AG08395 (cell line): ENCODE measurements at regions not wholly inside any gene's neighbourhood (a gene's known extent, or its start where the extent isn't known, plus 50 kb on each side); places are given as distances from the start of the nearest gene placed in this dataset.
A peak's percentile ranks its signal among the peaks of the same experiment; 100 is the strongest.
"Not testable (repeated sequence)": the region's sequence is repeated elsewhere in the genome, so short reads cannot be mapped to it uniquely, and the experiment has no call there.

ENCODE experiments used
- DNase-seq: peaks from one replicate; pipeline ENCODE4 v3.0.0; 2012; ENCODE audit warnings: mixed read lengths, low spot score

- peak; percentile 70 for DNase-seq
Observed at GRCh38 chr3:139238281-139239030, 105.4 kb upstream of the MRPS22 start.

- DNase-seq: no peak
Observed at GRCh38 chr3:139239550-139239949, 104.3 kb upstream of the MRPS22 start.

GRCh38 chr3:139241783-139242182 is 102.0 kb upstream of the MRPS22 start:
- DNase-seq: no peak

DNA sequence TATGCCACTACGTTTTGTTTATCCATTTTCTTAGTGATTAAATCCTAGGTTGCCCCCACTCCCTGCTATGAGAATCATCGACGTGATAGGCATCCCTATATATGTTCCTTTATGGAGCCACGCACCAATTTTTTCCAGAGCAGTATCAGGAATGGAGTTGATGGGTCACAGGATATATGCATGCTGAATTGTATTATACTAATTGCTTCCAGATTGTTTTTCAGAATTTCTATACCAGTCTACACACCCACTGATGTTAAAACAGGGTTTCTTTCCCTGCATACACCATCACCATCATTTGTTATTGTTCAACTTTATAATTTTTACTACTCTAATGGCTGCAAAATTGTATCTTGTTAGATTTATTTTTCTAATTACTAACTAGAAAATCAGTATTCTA is 100.1 kb upstream of the MRPS22 start:
- no peak for DNase-seq

DNA sequence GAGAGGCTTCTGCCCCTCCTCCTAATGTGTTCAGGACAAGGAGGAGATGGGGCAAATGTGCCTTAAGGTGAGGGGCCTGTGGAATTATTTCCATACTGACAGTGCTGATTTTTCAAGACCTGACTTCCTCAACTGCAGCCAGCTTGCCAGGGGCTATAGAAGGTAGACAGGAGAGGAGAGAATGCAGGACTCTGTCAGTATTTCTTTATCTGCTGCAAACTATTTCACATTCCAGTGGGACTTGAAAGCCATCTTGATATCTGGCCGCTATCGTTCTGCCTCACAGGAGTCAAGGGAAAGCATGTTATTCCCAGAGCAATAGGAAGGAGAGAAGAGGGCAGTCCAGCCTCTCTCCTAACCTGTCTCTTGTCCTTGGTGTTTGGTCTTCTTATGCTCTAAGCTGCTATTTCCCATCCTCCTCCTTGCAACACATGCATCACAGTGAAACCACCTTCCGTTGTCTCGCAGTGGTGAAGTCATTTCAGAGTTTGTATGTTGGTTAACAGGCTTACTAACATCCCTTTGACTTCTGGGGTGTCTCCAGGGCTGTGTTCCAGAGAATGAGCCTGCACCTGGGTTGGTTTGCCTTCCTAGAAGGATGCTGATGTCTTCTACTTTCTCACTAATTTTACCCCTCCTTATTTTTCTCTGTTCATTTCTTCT is 95.1 kb upstream of the MRPS22 start:
- no peak for DNase-seq

GRCh38 chr3:139251529-139251928 is 92.3 kb upstream of the MRPS22 start:
- no peak for DNase-seq

- DNase-seq: no peak
Observed at GRCh38 chr3:139252719-139253118, 91.1 kb upstream of the MRPS22 start.

DNA sequence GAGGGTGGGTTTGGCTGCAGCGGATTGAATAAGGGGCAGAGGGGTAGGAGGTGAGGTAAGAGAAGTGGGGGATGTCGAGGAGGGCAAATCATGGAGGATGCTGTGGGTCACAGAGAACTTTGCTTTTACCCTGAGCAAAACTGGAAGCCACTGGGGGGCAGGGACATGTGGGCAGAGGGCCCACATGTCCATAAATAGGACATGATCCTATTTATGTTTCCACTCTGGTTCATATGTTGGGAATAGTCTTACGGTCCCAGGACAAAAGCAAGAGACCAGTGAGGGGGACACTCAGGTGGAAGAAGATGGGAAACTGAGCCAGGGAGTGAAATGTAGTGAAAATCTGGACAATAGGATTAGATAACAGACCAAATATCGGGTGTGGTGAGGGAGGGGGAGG is 85.5 kb upstream of the MRPS22 start:
- no peak for DNase-seq

- no peak for DNase-seq
Observed at GRCh38 chr3:139259398-139259797, 84.4 kb upstream of the MRPS22 start.

GRCh38 chr3:139260041-139260486 is 83.8 kb upstream of the MRPS22 start:
- DNase-seq: no peak

- DNase-seq: no peak
Observed at GRCh38 chr3:139260793-139261736, 82.8 kb upstream of the MRPS22 start.

DNA sequence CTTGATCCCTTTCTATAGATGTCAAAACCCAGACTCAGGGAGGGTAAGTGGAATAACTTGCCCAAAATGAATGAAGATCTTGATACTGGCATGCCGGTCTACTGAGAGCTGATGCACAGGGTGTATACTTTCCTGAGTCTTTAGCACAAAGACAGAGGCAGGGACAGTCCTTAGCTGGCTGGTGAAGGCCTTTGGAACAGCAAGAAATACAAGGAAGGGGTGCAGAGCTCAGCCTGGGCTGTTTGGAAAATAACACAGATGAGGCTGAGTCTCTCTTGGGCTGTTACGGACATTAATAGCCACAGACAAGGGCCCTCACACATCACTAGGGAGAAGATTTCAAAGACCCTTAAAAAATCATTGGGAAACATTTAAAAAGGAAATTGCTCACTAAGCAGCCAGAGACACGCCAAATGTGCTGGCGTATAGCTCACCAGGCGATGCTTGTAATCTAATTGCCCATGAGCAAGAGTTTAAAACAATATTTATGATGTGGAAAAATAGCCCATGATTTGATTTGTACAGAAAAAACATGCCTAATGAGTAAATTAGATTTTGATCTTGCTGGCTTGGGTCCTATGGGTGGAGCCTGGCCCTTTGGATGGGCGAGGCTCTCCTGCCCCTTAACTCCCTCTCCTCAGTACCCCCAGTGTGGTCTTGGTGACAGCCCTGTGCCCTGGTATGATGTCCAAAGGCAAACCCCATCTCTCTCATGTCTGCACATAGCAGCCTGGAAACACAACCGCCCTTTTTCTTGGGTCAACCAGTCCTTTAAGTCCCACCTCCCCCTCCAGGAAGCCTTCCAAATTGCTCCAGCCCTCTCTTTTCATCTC is 81.8 kb upstream of the MRPS22 start:
- no peak for DNase-seq

DNA sequence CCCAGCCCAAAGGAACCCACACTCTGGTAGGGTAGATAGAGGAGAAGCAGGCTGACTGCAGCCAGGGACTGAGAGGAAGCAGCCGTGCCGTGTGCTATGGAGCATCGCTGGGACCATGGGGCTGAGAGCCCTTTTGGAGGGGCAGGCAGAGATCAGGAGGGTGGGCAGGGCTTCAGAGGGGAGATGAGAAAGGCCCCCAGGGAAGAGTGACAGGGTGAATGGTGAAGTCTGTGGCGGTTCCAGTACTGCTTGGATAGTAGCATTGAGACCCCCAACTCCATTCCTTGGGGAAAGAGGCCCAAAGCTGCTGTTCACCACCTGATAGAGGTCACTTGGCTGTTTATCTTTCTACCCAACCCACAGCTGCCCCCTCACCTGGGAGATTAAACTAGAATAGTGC is 80.0 kb upstream of the MRPS22 start:
- DNase-seq: no peak

- DNase-seq: no peak
Observed at GRCh38 chr3:139264375-139264774, 79.4 kb upstream of the MRPS22 start.

DNA sequence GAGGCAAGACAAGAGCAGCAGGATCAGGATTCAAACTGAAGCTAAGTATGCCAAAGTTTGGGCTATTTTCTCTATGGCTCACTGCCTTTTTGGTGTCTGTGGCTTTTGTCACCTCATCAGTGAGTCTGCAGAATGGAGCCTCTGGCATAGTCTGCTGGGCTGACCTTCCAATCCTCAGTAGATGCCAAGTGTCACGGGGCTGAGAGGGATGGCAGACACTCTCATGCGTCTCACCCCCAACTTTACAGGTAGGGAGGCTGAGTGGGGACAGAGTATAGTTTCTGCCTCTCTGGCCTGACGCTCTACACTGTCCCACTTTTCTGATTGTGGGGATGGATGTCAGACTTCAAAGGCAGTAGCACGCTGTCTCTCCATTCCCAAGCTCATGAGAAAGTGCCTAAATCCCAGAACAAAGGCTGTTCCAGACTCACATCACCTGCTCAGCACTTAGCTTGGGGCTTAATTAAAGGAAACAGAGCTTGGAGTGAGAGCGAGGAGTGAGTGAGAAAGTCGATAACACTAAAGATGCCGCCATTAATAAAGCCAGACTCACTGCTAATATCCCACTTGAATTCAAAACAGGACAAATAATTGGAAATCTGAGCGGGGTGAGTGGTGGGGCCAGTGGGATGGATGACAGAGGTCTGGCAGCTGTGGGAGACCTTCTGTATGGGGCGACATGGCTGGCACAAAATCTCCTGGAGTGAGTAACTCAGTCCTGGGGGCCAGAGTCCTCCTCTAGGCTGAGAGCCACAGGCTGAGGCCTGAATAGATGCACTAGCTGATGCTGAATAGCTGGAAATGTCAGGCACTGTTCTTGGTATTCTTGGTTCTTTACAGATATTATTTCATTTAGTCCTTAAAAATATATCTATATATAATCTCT is 78.4 kb upstream of the MRPS22 start:
- DNase-seq: no peak

- DNase-seq: no peak
Observed at GRCh38 chr3:139267300-139268246, 76.2 kb upstream of the MRPS22 start.

DNA sequence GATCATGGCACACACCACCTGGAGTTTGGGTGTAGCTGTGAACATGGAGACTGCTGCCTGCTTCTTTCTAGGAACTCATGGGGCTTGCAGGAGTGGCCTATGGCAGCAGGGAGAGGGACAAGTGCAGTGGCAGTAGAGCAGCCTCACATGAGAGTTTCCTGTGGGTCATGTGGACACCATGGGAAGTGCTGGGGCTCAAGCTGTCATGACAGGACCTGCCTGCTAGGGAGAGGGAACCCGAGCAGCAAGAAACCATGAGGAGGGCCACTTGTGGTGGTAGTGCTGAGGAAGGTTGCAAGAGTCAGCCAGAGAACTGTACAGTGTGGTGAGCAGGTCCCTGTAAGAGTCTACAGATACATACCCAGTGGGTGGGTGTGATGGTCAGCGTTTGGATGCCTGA is 73.8 kb upstream of the MRPS22 start:
- DNase-seq: no peak

GRCh38 chr3:139270652-139271051 is 73.2 kb upstream of the MRPS22 start:
- not testable (repeated sequence) for DNase-seq

DNA sequence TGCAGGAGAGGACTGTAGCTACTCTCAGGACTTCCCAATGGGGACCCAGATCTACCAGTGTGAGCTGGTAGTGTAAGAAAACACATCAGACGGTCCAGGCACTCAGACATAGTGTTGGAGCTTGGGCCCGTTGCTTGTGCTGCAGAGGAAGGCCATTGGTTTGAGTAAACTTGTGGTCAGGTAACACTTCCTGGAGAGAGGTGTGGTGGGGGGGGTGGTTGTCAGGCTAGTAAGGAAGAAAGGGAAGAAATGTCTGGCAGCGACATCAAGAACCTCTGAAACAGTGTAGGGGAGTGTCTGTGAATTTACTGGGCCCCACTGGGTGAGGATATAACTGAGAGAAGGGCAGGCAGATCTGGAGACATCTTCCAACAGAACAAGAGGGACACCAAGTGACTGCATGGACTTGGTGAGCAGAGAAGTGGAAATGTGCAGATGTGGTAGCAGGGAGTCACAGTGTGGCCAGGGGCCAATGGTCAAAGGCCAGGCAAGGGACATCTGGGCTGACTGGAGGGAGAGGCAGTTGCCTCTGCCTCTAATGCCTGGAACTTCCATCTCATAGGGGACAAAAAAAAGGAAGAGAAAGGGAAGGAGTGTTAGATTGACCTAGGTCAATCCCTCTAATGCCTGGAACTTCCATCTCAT is 63.7 kb upstream of the MRPS22 start:
- DNase-seq: no peak
